HFF-Myc (cell line): ENCODE measurements at regions not wholly inside any gene's neighbourhood (a gene's known extent, or its start where the extent isn't known, plus 50 kb on each side); places are given as distances from the start of the nearest gene placed in this dataset.

Experiments
- DNase-seq: peaks from one replicate; pipeline ENCODE4 v3.0.0-alpha.2; 2011; ENCODE audit warnings: low read depth; ENCODE audit errors: extremely low read depth
- H3K4me3 ChIP-seq: replicated peaks from 2 replicates; pipeline ENCODE4 v1.5.1; 2011; ENCODE audit warnings: low read depth, mild to moderate bottlenecking, control low read depth, low read length
- CTCF ChIP-seq: IDR thresholded peaks from 2 replicates; pipeline ENCODE4 v1.5.1; 2012; ENCODE audit warnings: mild to moderate bottlenecking, low read depth, low read length, control low read depth; ENCODE audit errors: missing control alignments

DNA sequence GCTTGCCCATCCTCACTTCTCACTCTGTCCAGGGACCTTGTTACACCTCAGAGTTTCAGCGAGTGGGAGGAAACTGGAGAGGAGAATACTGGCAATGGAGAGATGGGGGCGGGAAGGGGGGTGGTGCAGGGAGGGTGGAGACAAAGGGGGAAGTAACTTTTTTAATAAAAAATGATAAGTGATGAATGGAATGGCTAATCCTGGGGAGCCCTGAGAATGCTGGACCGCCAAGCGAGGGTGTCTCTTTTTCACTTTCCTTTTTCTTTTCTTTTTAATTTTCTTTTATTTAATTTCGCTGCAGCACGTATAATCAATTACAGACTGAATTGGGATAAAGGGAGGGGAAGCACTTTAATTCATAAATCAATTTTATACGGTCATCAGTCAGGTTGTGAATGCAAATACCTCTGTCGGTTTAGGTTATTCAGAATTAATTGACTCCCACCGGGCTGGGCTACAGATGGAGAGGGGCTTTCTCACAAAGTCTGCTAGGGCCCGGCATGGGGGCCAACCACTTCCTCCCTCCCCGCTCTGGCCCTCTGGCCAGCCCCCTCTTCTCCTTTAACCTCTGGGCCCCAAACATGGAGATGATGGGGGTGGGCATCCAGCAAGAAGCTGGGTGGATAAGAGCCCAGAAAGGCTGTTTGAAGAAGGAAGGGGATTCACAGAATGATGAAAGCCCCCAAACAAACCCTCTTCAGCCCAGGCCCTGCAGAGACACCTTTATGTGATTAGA, 106.8 kb upstream of the BOC start:
- no peak overlapping the region for H3K4me3 ChIP-seq
- no peak for TF ChIP-seq CTCF
- no peak for DNase-seq

DNA sequence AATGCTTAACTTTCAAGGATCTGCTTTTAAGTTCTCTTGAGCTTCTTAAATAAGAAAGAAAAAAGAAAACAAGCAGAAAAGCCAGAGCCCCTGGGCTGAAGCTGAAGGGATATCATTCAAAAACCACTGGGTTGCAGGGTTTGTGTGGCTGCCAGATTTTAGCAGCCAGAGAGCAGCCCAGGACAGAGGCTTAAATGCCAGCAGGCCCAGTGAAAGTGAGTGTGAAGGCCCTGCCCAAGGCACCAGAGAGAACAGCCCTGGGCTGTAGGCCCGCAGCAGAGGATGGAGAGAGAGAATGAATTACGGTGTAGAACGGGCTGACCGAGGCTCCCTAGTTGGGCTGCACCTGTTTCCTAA, 106.3 kb upstream of the BOC start:
- no peak for TF ChIP-seq CTCF
- DNase-seq: no peak
- no peak overlapping the region for H3K4me3 ChIP-seq

DNA sequence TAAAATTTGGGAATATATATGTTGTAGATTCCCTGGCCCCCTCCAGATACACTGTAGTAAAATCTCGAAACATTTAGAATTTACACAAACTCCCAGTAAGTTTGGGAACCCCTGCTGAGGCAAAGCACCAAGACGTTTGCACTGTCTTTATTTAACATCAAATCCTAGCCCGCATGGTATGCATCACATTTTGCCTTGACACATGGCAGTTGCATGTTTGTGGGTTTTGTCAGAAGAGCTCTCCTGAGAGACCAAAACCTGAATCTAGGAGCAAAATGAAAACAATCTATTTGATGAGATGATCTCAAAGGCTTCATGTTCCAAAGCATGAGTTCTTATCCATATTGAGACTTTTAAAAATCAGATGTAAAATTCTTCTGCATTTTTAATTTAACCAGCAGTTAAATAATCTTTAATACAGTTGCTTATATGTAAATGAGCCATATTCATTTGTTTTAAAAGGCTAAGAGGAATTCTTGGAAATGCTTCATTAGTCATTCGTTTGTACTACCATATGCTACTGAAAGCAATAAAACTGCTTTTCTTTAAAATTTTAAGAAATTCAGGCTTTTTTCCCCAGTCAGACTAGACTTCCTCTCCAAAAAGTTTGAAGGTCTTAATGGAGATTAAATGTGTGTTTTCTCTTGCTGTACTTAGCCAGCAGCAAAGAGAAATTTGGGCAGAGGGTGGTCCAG, 105.2 kb upstream of the BOC start:
- H3K4me3 ChIP-seq: no peak overlapping the region
- no peak for TF ChIP-seq CTCF
- DNase-seq: no peak

DNA sequence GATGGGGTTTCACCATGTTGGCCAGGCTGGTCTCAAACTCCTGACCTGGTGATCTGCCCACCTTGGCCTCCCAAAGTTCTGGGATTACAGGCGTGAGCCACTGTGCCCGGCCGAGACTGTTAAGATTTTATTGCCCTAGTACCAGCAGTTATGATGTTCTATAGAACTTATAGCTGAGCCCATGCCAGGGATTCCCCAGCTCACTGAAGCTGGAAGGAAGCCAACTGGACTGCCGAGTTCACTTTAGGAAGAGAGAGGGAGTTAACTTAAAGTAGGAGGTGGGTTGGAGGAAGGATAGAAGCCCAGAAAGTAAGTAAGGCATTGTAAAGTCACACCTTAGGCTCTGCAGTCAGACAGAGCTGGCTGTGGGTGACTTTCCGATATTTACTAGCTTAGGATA, 101.1 kb upstream of the BOC start:
- TF ChIP-seq CTCF: no peak
- DNase-seq: no peak
- no peak overlapping the region for H3K4me3 ChIP-seq

GRCh38 chr3:113111011-113111707, 100.2 kb upstream of the BOC start:
- TF ChIP-seq CTCF: no peak
- H3K4me3 ChIP-seq: no peak overlapping the region
- DNase-seq: no peak

DNA sequence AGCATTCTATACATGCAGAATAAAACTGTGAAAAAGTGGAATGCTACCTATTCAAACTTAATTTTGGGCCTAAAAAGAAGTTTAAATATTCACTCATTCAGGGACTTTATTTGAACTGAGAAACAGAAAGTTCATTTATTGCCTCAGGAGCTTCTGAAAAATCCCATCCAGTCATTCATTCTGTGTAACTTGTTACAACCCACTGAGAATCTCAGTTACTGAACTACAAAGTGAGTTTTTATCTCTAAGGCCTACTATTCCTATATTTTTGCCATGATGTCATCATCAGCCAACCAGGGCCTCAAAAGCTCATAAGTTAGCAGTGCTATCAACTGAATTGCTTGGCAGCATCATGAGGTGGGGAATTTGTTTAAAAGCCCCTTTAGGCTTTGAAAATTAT, 98.0 kb upstream of the BOC start:
- TF ChIP-seq CTCF: no peak
- DNase-seq: no peak
- no peak overlapping the region for H3K4me3 ChIP-seq
